Kidney epithelial cell (primary cell): ENCODE measurements at regions not wholly inside any gene's neighbourhood (a gene's known extent, or its start where the extent isn't known, plus 50 kb on each side); places are given as distances from the start of the nearest gene placed in this dataset.

Experiments
- DNase-seq: peaks from one replicate; pipeline ENCODE4 v3.0.0-alpha.2; 2010; ENCODE audit warnings: low read depth
- H3K27me3 ChIP-seq: 2 replicates; pipeline ENCODE4 v1.6.0; 2011; ENCODE audit warnings: low read length; ENCODE audit not compliant: control insufficient read depth, insufficient read depth
- H3K36me3 ChIP-seq: 2 replicates; pipeline ENCODE4 v1.5.1; 2011; ENCODE audit warnings: low read length; ENCODE audit not compliant: control insufficient read depth, insufficient read depth
- H3K4me3 ChIP-seq: 2 replicates; pipeline ENCODE4 v1.5.1; 2011; ENCODE audit warnings: low read depth, mild to moderate bottlenecking, control low read depth, low read length
- TF ChIP-seq, protein P1 (sequence below): IDR thresholded peaks from 2 replicates; pipeline ENCODE4 v1.5.1; 2011; ENCODE audit warnings: mild to moderate bottlenecking, moderate library complexity, low read length, control low read depth, inconsistent platforms; ENCODE audit not compliant: insufficient read depth, poor library complexity, severe bottlenecking

DNA sequence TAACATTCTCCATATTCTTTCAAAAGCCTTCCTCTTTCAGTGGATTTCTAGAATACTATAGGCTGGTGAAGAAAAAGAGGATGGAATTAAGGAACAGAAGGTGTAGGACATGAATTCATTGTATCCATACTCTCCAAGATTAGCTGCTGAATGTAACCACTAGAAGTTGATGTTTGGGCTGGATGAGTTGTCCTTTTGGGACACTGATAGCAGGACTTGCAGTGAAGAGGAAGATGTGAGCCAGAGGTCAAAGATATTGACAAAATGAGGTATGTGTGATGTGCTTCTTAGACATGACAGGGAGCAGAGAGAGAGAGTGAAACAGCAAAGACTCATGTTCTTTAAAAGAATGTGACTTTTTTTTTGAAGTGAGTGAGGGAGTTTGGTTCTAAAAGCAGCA is 134.3 kb upstream of the MAN1A1 start:
- H3K36me3 ChIP-seq = no peaks in the 10 kb centered on the region
- TF ChIP-seq, protein P1, sequence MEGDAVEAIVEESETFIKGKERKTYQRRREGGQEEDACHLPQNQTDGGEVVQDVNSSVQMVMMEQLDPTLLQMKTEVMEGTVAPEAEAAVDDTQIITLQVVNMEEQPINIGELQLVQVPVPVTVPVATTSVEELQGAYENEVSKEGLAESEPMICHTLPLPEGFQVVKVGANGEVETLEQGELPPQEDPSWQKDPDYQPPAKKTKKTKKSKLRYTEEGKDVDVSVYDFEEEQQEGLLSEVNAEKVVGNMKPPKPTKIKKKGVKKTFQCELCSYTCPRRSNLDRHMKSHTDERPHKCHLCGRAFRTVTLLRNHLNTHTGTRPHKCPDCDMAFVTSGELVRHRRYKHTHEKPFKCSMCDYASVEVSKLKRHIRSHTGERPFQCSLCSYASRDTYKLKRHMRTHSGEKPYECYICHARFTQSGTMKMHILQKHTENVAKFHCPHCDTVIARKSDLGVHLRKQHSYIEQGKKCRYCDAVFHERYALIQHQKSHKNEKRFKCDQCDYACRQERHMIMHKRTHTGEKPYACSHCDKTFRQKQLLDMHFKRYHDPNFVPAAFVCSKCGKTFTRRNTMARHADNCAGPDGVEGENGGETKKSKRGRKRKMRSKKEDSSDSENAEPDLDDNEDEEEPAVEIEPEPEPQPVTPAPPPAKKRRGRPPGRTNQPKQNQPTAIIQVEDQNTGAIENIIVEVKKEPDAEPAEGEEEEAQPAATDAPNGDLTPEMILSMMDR = no peak
- no peaks in the 10 kb centered on the region for H3K27me3 ChIP-seq
- no peak overlapping the region for H3K4me3 ChIP-seq
- DNase-seq = no peak

DNA sequence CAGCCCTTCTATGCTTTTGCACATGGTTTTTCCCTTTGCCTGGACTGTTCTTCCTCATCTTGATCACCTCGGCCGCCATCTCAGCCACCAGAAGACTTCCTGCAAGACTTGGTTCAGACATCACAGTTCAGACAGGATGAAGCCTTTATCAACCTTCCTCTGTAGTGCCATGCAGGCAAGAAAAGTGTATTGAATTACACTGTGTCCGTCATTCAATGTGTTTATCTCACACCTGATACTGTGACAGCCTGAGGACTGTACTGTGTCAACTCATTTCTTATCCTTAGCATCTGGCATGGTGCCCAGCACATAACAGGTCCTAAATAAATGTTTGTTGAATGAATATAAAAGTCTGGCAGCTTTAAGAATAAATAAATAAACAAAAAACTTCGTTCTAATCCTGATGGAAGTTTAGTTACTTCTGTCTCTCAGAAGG is 133.3 kb upstream of the MAN1A1 start:
- TF ChIP-seq, protein P1 = no peak
- no peak for DNase-seq
- H3K4me3 ChIP-seq = no peak overlapping the region
- no peaks in the 10 kb centered on the region for H3K36me3 ChIP-seq
- no peaks in the 10 kb centered on the region for H3K27me3 ChIP-seq

DNA sequence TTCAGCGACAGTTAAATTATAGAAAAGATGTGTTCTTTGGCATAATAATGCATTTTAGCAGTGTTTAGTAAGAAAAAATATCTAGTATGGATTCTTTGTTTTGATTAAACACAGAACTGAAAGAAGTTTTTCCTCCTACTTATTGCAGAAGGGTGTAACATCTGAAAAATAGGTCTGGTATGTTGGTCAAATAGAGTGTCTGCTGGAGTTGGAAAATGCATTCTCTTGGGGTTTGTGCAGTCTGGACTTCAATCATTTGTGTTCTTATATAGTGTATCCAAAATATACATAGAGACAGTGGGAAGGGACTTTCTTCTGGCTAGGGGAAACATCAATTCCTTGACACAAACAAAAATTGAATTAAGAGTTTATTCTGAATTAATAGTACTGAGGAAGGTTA is 132.4 kb upstream of the MAN1A1 start:
- Histone ChIP-seq H3K27me3 (no peaks in the 10 kb centered on the region), H3K36me3 (no peaks in the 10 kb centered on the region), H3K4me3 (no peak overlapping the region)
- TF ChIP-seq, protein P1 = no peak
- DNase-seq = no peak

DNA sequence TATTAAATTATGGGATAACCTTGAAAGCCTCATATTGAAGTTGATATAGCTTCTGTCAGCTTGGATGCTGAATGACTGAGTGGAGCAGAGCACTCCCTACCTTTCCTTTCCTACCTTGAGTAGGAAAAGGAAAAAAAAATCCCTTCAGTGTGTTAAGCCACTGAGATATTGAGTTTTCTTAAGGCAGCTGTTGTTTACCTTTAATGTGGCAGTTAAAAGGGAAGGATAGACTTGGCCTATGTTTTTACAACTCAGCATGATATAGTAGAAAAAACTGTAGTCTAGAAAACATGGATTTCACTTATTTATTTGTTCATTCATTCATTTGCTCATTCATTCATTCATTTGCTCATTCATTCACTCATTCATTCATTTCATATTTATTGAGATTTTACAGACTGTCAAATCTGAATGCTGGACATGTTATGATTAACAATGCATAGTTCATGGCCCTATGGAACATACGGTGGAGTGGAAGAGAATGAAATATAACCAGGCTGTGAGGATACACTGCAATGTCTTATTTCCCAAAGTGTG is 131.5 kb upstream of the MAN1A1 start:
- no peaks in the 10 kb centered on the region for H3K36me3 ChIP-seq
- TF ChIP-seq, protein P1 = no peak

DNA sequence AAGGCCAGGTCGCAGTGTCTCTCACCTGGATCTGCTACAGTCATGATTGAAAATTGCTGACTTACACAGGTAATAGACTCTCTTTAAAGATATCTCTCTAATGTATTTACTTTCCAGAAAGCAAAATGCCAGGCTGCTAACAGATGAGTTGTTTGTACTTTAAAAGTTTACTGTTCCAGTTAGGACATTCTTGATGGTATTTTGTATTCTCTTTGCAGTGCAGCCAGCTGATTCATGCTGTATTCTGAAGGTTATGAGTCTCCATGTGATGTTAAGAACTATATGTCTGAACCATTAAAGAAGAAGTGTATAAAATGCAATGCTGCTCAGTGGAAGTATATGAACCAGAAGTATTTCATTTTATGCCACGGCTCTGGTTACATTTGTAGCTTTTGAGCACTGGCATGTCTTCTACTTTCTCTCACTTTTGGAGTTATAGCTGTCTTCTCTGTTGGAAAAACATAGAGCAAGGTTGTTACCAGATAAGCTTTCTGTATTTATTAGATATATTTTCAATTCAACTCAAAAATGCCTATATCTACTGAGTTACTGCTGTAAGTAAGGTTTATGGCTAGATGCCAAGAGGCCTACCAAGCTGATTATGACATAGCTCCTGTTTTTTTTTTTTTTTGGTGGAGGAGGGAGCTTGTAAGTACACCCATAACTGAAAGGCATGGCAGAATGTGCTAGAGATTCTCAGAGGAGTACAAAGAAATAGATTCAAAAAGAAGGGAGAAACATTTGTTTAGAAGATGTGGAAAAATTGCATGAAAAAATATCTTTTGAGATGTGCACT is 130.5 kb upstream of the MAN1A1 start:
- TF ChIP-seq, protein P1 = no peak
- Histone ChIP-seq H3K27me3 (no peaks in the 10 kb centered on the region), H3K36me3 (no peaks in the 10 kb centered on the region), H3K4me3 (no peak overlapping the region)
- no peak for DNase-seq

More for the DNA sequence above, 131.5 kb upstream of the MAN1A1 start:
- DNase-seq = no peak
- Histone ChIP-seq H3K4me3 (no peak overlapping the region), H3K27me3 (no peaks in the 10 kb centered on the region)
